ENCODE measurements at regions not wholly inside any gene's neighbourhood (a gene's known extent, or its start where the extent isn't known, plus 50 kb on each side); places are given as distances from the start of the nearest gene placed in this dataset.
"Not testable (repeated sequence)": the region's sequence is repeated elsewhere in the genome, so short reads cannot be mapped to it uniquely, and the experiment has no call there.

GRCh38 chr2:51921076-51921475 lies 889.1 kb upstream of the NRXN1 start:
- no peak overlapping the region for H3K4me3 ChIP-seq (ENCODE audit: low read depth, low read length)
- TF ChIP-seq CTCF (IDR thresholded peaks at IDR 0.05; ENCODE audit: low read depth, low read length): no peak

GRCh38 chr2:51920509-51920908 lies 888.6 kb upstream of the NRXN1 start:
- TF ChIP-seq CTCF (IDR thresholded peaks at IDR 0.05; ENCODE audit: low read depth, low read length): no peak
- no peak overlapping the region for H3K4me3 ChIP-seq (ENCODE audit: low read depth, low read length)

- no peak for TF ChIP-seq CTCF (IDR thresholded peaks at IDR 0.05; ENCODE audit: low read depth, low read length)
- H3K4me3 ChIP-seq (ENCODE audit: low read depth, low read length): no peak overlapping the region
Measured at GRCh38 chr2:51919395-51919794, 887.5 kb upstream of the NRXN1 start.

- H3K4me3 ChIP-seq (ENCODE audit: low read depth, low read length): no peak overlapping the region
Measured at GRCh38 chr2:51918113-51918512, 886.2 kb upstream of the NRXN1 start.

GRCh38 chr2:51903728-51904127 lies 871.8 kb upstream of the NRXN1 start:
- TF ChIP-seq CTCF (IDR thresholded peaks at IDR 0.05; ENCODE audit: low read depth, low read length): no peak
- no peak overlapping the region for H3K4me3 ChIP-seq (ENCODE audit: low read depth, low read length)

More at GRCh38 chr2:51918113-51918512, 886.2 kb upstream of the NRXN1 start:
- TF ChIP-seq CTCF (IDR thresholded peaks at IDR 0.05; ENCODE audit: low read depth, low read length): no peak

GRCh38 chr2:51899643-51900042 lies 867.7 kb upstream of the NRXN1 start:
- H3K4me3 ChIP-seq (ENCODE audit: low read depth, low read length): no peak overlapping the region
- TF ChIP-seq CTCF (IDR thresholded peaks at IDR 0.05; ENCODE audit: low read depth, low read length): no peak

- H3K4me3 ChIP-seq (ENCODE audit: low read depth, low read length): not testable (repeated sequence)
Measured at GRCh38 chr2:51894584-51894983, 862.7 kb upstream of the NRXN1 start.

- TF ChIP-seq CTCF (IDR thresholded peaks at IDR 0.05; ENCODE audit: low read depth, low read length): no peak
Measured at GRCh38 chr2:51888120-51888519, 856.2 kb upstream of the NRXN1 start.

More at GRCh38 chr2:51888120-51888519, 856.2 kb upstream of the NRXN1 start:
- H3K4me3 ChIP-seq (ENCODE audit: low read depth, low read length): no peak overlapping the region
